ENCODE measurements at regions not wholly inside any gene's neighbourhood (a gene's known extent, or its start where the extent isn't known, plus 50 kb on each side); places are given as distances from the start of the nearest gene placed in this dataset.
A peak's percentile ranks its signal among the peaks of the same experiment; 100 is the strongest.

- Histone ChIP-seq H3K4me3 (replicated peaks in 1 of 3; ENCODE audit: low read depth in 2 of 3, low read length in 3 of 3) (no peak overlapping the region), H3K27me3 (ENCODE audit: control insufficient read depth in 2 of 2, insufficient read depth in 2 of 2, low read length in 2 of 2) (no peaks in the 10 kb centered on the region), H3K79me2 (ENCODE audit: insufficient read depth, low read length) (no peaks in the 10 kb centered on the region), H3K9ac (ENCODE audit: insufficient read depth, low read length, poor library complexity, severe bottlenecking) (no peak overlapping the region), H3K4me1 (ENCODE audit: control insufficient read depth in 1 of 2, insufficient read depth in 2 of 2, low read length in 2 of 2) (no peaks in the 10 kb centered on the region), H4K20me1 (ENCODE audit: insufficient read depth, low read length) (no peaks in the 10 kb centered on the region), H3K4me2 (replicated peaks; ENCODE audit: extremely low read depth, low read length, poor library complexity, severe bottlenecking) (no peak overlapping the region), H2AFZ (ENCODE audit: insufficient read depth, low read depth, low read length, poor library complexity, severe bottlenecking) (no peak overlapping the region), H3K27ac (ENCODE audit: low read depth in 1 of 2, low read length in 2 of 2) (no peak overlapping the region), H3K9me3 (replicated peaks in 1 of 2; ENCODE audit: control insufficient read depth in 1 of 2, insufficient read depth in 1 of 2, low read length in 2 of 2) (no peaks in the 10 kb centered on the region), H3K36me3 (replicated peaks in 1 of 2; ENCODE audit: control insufficient read depth in 1 of 2, insufficient read depth in 2 of 2, low read length in 2 of 2) (no peaks in the 10 kb centered on the region)
- no peaks in the 10 kb centered on the region for H3K36me3 Mint-ChIP-seq
- WGBS (ENCODE audit: insufficient coverage) = 33% methylated on average over 4 of the region's 7 CpGs
- H3K9me3 Mint-ChIP-seq = peaks cover 0 to 2% (median 0%) of the 10 kb centered on the region in 7 donors
- H3K27ac Mint-ChIP-seq = no peak overlapping the region
- H3K4me3 Mint-ChIP-seq = no peak overlapping the region
- no peaks in the 10 kb centered on the region for H3K4me1 Mint-ChIP-seq
- no peaks in the 10 kb centered on the region for H3K27me3 Mint-ChIP-seq (ENCODE audit: low read depth in 3 of 3)
- DNase-seq = no peak
- intact Hi-C loops (cut with micrococcal nuclease) = no loop called here
- TF ChIP-seq CTCF (IDR thresholded peaks at IDR 0.05) = peak; percentile 38
These were observed 447.5 kb upstream of the FSIP2 start for GRCh38 chr2:185291035-185291647.

GRCh38 chr2:185299867-185300266, 438.7 kb upstream of the FSIP2 start:
- Histone ChIP-seq H3K27ac (ENCODE audit: low read depth in 1 of 2, low read length in 2 of 2) (no peak overlapping the region), H3K36me3 (replicated peaks in 1 of 2; ENCODE audit: control insufficient read depth in 1 of 2, insufficient read depth in 2 of 2, low read length in 2 of 2) (no peaks in the 10 kb centered on the region), H3K79me2 (ENCODE audit: insufficient read depth, low read length) (no peaks in the 10 kb centered on the region), H4K20me1 (ENCODE audit: insufficient read depth, low read length) (no peaks in the 10 kb centered on the region), H3K4me2 (replicated peaks; ENCODE audit: extremely low read depth, low read length, poor library complexity, severe bottlenecking) (no peak overlapping the region), H3K27me3 (ENCODE audit: control insufficient read depth in 2 of 2, insufficient read depth in 2 of 2, low read length in 2 of 2) (no peaks in the 10 kb centered on the region), H2AFZ (ENCODE audit: insufficient read depth, low read depth, low read length, poor library complexity, severe bottlenecking) (no peak overlapping the region), H3K9ac (ENCODE audit: insufficient read depth, low read length, poor library complexity, severe bottlenecking) (no peak overlapping the region), H3K9me3 (replicated peaks in 1 of 2; ENCODE audit: control insufficient read depth in 1 of 2, insufficient read depth in 1 of 2, low read length in 2 of 2) (peaks cover 0 to 12% of the 10 kb centered on the region in 2 donors), H3K4me3 (replicated peaks in 1 of 3; ENCODE audit: low read depth in 2 of 3, low read length in 3 of 3) (no peak overlapping the region), H3K4me1 (ENCODE audit: control insufficient read depth in 1 of 2, insufficient read depth in 2 of 2, low read length in 2 of 2) (no peaks in the 10 kb centered on the region)
- no peak for TF ChIP-seq CTCF (IDR thresholded peaks at IDR 0.05)
- Mint-ChIP-seq H3K4me1 (no peaks in the 10 kb centered on the region), H3K27ac (no peak overlapping the region), H3K36me3 (no peaks in the 10 kb centered on the region), H3K4me3 (no peak overlapping the region), H3K9me3 (peaks cover 4 to 11% (median 6%) of the 10 kb centered on the region in 7 donors), H3K27me3 (ENCODE audit: low read depth in 3 of 3) (no peaks in the 10 kb centered on the region)
- WGBS (ENCODE audit: insufficient coverage) = 100% methylated on average over 3 of the region's 5 CpGs
- intact Hi-C loops (cut with micrococcal nuclease) = no loop called here
- no peak for DNase-seq
